ENCODE measurements at regions not wholly inside any gene's neighbourhood (a gene's known extent, or its start where the extent isn't known, plus 50 kb on each side); places are given as distances from the start of the nearest gene placed in this dataset.

DNA sequence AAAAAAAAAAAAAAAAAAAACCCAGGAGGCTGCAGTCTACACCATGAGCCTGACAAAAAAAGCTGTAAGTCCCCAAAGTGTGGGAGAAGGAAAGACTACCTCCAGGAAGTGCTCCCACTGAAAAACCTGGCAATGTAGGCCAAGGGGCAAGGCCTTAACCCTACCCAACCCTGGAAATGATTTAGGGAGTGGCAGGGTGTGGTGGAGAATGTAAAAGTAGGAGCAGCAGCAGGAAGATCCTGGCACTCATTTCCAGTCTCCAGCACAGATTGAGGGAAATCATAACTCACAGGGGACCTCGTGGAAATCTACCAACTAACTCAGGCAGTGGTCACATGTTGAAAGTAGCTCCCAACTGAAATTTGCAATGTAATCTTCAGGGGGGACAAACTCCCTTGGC, 839.5 kb downstream of the EPHA3 start:
- TF ChIP-seq PATZ1 (CRISPR knock-in tag; IDR thresholded peaks at IDR 0.05; ENCODE audit: borderline replicate concordance): no peak
- no peak for TF ChIP-seq CSRNP3 (CRISPR knock-in tag; IDR thresholded peaks at IDR 0.05)
- TF ChIP-seq ARNTL (CRISPR knock-in tag; IDR thresholded peaks at IDR 0.05; ENCODE audit: borderline replicate concordance, low read depth): no peak
- no peak for TF ChIP-seq ISL1 (CRISPR knock-in tag; IDR thresholded peaks at IDR 0.05)
- TF ChIP-seq RARB (CRISPR knock-in tag; IDR thresholded peaks at IDR 0.05): no peak
- TF ChIP-seq GLIS3 (CRISPR knock-in tag; IDR thresholded peaks at IDR 0.05): no peak
- TF ChIP-seq ESRRG (CRISPR knock-in tag; IDR thresholded peaks at IDR 0.05): no peak
- TF ChIP-seq ZFP30 (CRISPR knock-in tag; IDR thresholded peaks at IDR 0.05): no peak
- TF ChIP-seq PPARA (CRISPR knock-in tag; IDR thresholded peaks at IDR 0.05; ENCODE audit: borderline replicate concordance): no peak
- TF ChIP-seq, protein P1, sequence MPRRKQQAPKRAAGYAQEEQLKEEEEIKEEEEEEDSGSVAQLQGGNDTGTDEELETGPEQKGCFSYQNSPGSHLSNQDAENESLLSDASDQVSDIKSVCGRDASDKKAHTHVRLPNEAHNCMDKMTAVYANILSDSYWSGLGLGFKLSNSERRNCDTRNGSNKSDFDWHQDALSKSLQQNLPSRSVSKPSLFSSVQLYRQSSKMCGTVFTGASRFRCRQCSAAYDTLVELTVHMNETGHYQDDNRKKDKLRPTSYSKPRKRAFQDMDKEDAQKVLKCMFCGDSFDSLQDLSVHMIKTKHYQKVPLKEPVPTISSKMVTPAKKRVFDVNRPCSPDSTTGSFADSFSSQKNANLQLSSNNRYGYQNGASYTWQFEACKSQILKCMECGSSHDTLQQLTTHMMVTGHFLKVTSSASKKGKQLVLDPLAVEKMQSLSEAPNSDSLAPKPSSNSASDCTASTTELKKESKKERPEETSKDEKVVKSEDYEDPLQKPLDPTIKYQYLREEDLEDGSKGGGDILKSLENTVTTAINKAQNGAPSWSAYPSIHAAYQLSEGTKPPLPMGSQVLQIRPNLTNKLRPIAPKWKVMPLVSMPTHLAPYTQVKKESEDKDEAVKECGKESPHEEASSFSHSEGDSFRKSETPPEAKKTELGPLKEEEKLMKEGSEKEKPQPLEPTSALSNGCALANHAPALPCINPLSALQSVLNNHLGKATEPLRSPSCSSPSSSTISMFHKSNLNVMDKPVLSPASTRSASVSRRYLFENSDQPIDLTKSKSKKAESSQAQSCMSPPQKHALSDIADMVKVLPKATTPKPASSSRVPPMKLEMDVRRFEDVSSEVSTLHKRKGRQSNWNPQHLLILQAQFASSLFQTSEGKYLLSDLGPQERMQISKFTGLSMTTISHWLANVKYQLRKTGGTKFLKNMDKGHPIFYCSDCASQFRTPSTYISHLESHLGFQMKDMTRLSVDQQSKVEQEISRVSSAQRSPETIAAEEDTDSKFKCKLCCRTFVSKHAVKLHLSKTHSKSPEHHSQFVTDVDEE (CRISPR knock-in tag; IDR thresholded peaks at IDR 0.05): no peak

Measured in SK-N-SH treated with all-trans-retinoic acid at 6 μM for 48 hours (cell line).